Adrenal gland (tissue), 5 donors: ENCODE measurements at regions not wholly inside any gene's neighbourhood (a gene's known extent, or its start where the extent isn't known, plus 50 kb on each side); places are given as distances from the start of the nearest gene placed in this dataset.

ENCODE experiments used
- POLR2A ChIP-seq, 2 donors: fragments of 450-650 bp; IDR thresholded peaks; one replicate each; pipeline ENCODE4 v1.6.1; 2017; ENCODE audit warnings: antibody characterized with exemption in 2 of 2, mild to moderate bottlenecking in 2 of 2, moderate library complexity in 1 of 2
- TF ChIP-seq, protein P1 (sequence below), 6 experiments: fragments of 450-650 bp in 4 of 6; fragments of 200-600 bp in 2 of 6; sonication (generic) in 1 of 6; IDR thresholded peaks; 1 replicate in 5 of 6; 2 replicates in 1 of 6; pipeline versions ENCODE4 v1.5.1 to v1.8.0; 2016 to 2021; ENCODE audit warnings: antibody characterized with exemption in 6 of 6, mild to moderate bottlenecking in 2 of 6, moderate library complexity in 1 of 6
- donor health status: DM: no; HTN: no; CAD: no.

DNA sequence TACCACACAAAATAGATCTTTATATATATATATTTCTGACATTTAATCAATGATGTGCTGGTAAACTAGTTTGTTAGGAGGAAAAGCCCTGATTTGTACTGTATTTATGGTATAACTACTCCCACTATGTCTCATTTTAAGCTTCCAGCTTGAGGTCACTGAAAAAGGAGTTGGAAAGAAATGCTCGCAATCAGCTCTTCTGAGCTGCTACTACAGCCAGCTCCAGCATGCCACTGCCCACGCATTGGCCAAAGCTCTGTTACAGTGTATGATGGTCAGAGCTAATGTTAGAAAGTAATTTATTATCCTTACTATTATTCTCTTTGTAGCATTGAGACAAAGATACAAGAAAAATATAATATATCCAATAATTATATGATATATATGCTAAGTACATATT is 55.0 kb upstream of the PCED1B start:
- TF ChIP-seq POLR2A (IDR thresholded peaks at IDR 0.05): no peak
- TF ChIP-seq, protein P1, sequence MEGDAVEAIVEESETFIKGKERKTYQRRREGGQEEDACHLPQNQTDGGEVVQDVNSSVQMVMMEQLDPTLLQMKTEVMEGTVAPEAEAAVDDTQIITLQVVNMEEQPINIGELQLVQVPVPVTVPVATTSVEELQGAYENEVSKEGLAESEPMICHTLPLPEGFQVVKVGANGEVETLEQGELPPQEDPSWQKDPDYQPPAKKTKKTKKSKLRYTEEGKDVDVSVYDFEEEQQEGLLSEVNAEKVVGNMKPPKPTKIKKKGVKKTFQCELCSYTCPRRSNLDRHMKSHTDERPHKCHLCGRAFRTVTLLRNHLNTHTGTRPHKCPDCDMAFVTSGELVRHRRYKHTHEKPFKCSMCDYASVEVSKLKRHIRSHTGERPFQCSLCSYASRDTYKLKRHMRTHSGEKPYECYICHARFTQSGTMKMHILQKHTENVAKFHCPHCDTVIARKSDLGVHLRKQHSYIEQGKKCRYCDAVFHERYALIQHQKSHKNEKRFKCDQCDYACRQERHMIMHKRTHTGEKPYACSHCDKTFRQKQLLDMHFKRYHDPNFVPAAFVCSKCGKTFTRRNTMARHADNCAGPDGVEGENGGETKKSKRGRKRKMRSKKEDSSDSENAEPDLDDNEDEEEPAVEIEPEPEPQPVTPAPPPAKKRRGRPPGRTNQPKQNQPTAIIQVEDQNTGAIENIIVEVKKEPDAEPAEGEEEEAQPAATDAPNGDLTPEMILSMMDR (IDR thresholded peaks at IDR 0.05): no peak
